GM23338 (cell line): ENCODE measurements at regions not wholly inside any gene's neighbourhood (a gene's known extent, or its start where the extent isn't known, plus 50 kb on each side); places are given as distances from the start of the nearest gene placed in this dataset.

ENCODE experiments used
- ATAC-seq: fragments of 200-7000 bp; cut with Tn5 transposase; 3 replicates; pipeline ENCODE4 v1.9.1; 2020
- DNase-seq: peaks from one replicate; pipeline ENCODE4 v3.0.0-alpha.2; 2015; ENCODE audit warnings: low spot score
- H2AFZ ChIP-seq: fragments of 200-600 bp; sonication (generic); 2 replicates; pipeline ENCODE4 v1.8.0; 2016; ENCODE audit warnings: antibody characterized with exemption, mild to moderate bottlenecking, moderate library complexity
- H3F3A ChIP-seq: fragments of 200-600 bp; sonication (generic); replicated peaks from 2 replicates; pipeline ENCODE4 v1.8.0; 2017; ENCODE audit warnings: antibody characterized with exemption, mixed run types, low read depth
- H3K27ac ChIP-seq: fragments of 200-600 bp; sonication (generic); 2 replicates; pipeline ENCODE4 v1.6.1; 2016; ENCODE audit warnings: low read depth
- H3K27me3 ChIP-seq: fragments of 200-600 bp; sonication (generic); 2 replicates; pipeline ENCODE4 v1.8.0; 2016; ENCODE audit warnings: mild to moderate bottlenecking, mixed run types, moderate library complexity; ENCODE audit not compliant: insufficient read depth
- H3K36me3 ChIP-seq: fragments of 200-600 bp; sonication (generic); 2 replicates; pipeline ENCODE4 v1.8.0; 2016; ENCODE audit warnings: mild to moderate bottlenecking; ENCODE audit not compliant: insufficient read depth
- H3K4me1 ChIP-seq: fragments of 200-600 bp; sonication (generic); 2 replicates; pipeline ENCODE4 v1.8.0; 2016; ENCODE audit warnings: mild to moderate bottlenecking, moderate library complexity; ENCODE audit not compliant: insufficient read depth
- H3K4me2 ChIP-seq: fragments of 200-600 bp; sonication (generic); 2 replicates; pipeline ENCODE4 v1.7.1; 2017; ENCODE audit warnings: mixed run types
- H3K4me3 ChIP-seq: fragments of 200-600 bp; sonication (generic); 2 replicates; pipeline ENCODE4 v1.6.1; 2016; ENCODE audit warnings: mixed run types
- H3K79me2 ChIP-seq: fragments of 200-600 bp; sonication (generic); replicated peaks from 2 replicates; pipeline ENCODE4 v1.8.0; 2017; ENCODE audit warnings: mild to moderate bottlenecking; ENCODE audit not compliant: insufficient read depth
- H3K9me2 ChIP-seq: fragments of 200-600 bp; sonication (generic); 2 replicates; pipeline ENCODE4 v1.8.0; 2017; ENCODE audit not compliant: insufficient read depth
- H4K20me1 ChIP-seq: fragments of 200-600 bp; sonication (generic); replicated peaks from 2 replicates; pipeline ENCODE4 v1.8.0; 2017; ENCODE audit warnings: mild to moderate bottlenecking; ENCODE audit not compliant: insufficient read depth
- H3K27ac Mint-ChIP-seq: 2 replicates; pipeline ENCODE4 v1.8.0; 2020; ENCODE audit warnings: inconsistent platforms, mild to moderate bottlenecking, moderate library complexity, mixed read lengths
- H3K27me3 Mint-ChIP-seq: 3 replicates; pipeline ENCODE4 v1.8.0; 2022; ENCODE audit warnings: low read depth, mild to moderate bottlenecking, moderate library complexity, mixed read lengths, inconsistent platforms; ENCODE audit not compliant: insufficient read depth, poor library complexity
- H3K36me3 Mint-ChIP-seq: 3 replicates; pipeline ENCODE4 v1.8.0; 2021; ENCODE audit warnings: low read depth, mild to moderate bottlenecking, inconsistent platforms, moderate library complexity, mixed read lengths
- H3K4me1 Mint-ChIP-seq: 3 replicates; pipeline ENCODE4 v1.8.0; 2020; ENCODE audit warnings: mild to moderate bottlenecking, inconsistent platforms, mixed read lengths
- H3K4me3 Mint-ChIP-seq: 3 replicates; pipeline ENCODE4 v1.8.0; 2021; ENCODE audit warnings: moderate library complexity, mild to moderate bottlenecking, inconsistent platforms, mixed read lengths
- H3K9me3 Mint-ChIP-seq: 3 replicates; pipeline ENCODE4 v1.8.0; 2020; ENCODE audit warnings: moderate library complexity, mild to moderate bottlenecking, inconsistent platforms, mixed read lengths
- CREB1 ChIP-seq: fragments of 250-450 bp; sonication (Bioruptor Pico); IDR thresholded peaks from 2 replicates; pipeline ENCODE4 v1.5.0; 2020; ENCODE audit warnings: low read depth, mild to moderate bottlenecking, moderate library complexity
- EZH2 ChIP-seq: fragments of 200-600 bp; sonication (generic); IDR thresholded peaks from one replicate; pipeline ENCODE4 v1.8.0; 2017; ENCODE audit warnings: antibody characterized with exemption, mild to moderate bottlenecking, low read depth; ENCODE audit not compliant: unreplicated experiment
- EZH2phosphoT487 ChIP-seq: fragments of 200-600 bp; sonication (generic); IDR thresholded peaks from one replicate; pipeline ENCODE4 v1.8.1; 2018; ENCODE audit warnings: antibody characterized with exemption; ENCODE audit not compliant: unreplicated experiment
- JUNB ChIP-seq: IDR thresholded peaks from one replicate; pipeline ENCODE4 v1.6.1; 2016; ENCODE audit warnings: antibody characterized with exemption; ENCODE audit not compliant: unreplicated experiment
- NANOG ChIP-seq: IDR thresholded peaks from 2 replicates; pipeline ENCODE4 v1.6.1; 2016; ENCODE audit warnings: antibody characterized with exemption, borderline replicate concordance
- POLR2AphosphoS5 ChIP-seq: IDR thresholded peaks from 2 replicates; pipeline ENCODE4 v1.6.1; 2016; ENCODE audit warnings: antibody characterized with exemption, low read depth
- STAT1 ChIP-seq: IDR thresholded peaks from one replicate; pipeline ENCODE4 v1.6.1; 2016; ENCODE audit warnings: antibody characterized with exemption; ENCODE audit not compliant: unreplicated experiment
- ZNF114 ChIP-seq: fragments of 250-450 bp; sonication (Bioruptor Pico); IDR thresholded peaks from 2 replicates; pipeline ENCODE4 v1.5.0; 2020; ENCODE audit warnings: mild to moderate bottlenecking, moderate library complexity
- ZNF331 ChIP-seq: fragments of 250-450 bp; sonication (Bioruptor Pico); IDR thresholded peaks from 2 replicates; pipeline ENCODE4 v1.5.0; 2020; ENCODE audit warnings: low read depth, mild to moderate bottlenecking, moderate library complexity
- TF ChIP-seq, protein P1 (sequence below): IDR thresholded peaks from 2 replicates; pipeline ENCODE4 v1.6.1; 2016; ENCODE audit warnings: antibody characterized with exemption
- TF ChIP-seq, protein P2 (sequence below): IDR thresholded peaks from one replicate; pipeline ENCODE4 v1.6.1; 2018; ENCODE audit warnings: antibody characterized with exemption; ENCODE audit not compliant: unreplicated experiment
- TF ChIP-seq, protein P3 (sequence below): fragments of 250-450 bp; sonication (Bioruptor Pico); IDR thresholded peaks from 2 replicates; pipeline ENCODE4 v1.5.0; 2020; ENCODE audit warnings: mild to moderate bottlenecking, moderate library complexity
- TF ChIP-seq, protein P4 (sequence below), 2 experiments: fragments of 200-600 bp in 1 of 2; sonication (generic) in 1 of 2; conservative IDR thresholded peaks; 2 replicates each; pipeline versions ENCODE4 v1.5.1 to v1.6.1; 2016 to 2017; ENCODE audit warnings: antibody characterized with exemption in 2 of 2, low read depth in 2 of 2, mild to moderate bottlenecking in 2 of 2, moderate library complexity in 1 of 2

DNA sequence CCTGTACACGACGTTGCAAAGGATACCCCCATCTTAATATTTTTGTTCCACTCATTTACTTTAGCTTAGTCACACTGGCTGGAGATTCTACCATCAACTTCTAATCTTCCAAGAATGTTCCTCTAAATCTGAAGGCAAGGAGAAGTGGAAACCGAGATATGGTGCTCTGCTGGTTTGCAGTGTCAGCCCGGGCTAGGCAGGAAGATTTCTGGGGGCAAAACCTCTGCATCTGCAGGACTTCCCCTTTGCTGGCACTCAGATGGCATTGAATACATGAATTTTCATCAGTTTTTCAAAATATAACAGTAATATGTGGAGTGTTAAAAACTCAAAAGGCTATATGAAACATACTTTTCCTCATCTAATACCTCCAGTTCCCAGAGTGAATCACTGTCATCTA is 240.4 kb downstream of the RPLP1 start:
- peaks cover 3% of the 10 kb centered on the region for H3K27me3 Mint-ChIP-seq
- Histone ChIP-seq H2AFZ (no peak overlapping the region), H3F3A (no peaks in the 10 kb centered on the region), H3K9me2 (0 out of 2 replicates have a peak, but pooled peaks cover 6% of the 10 kb centered on the region), H3K27me3 (no peaks in the 10 kb centered on the region), H4K20me1 (no peaks in the 10 kb centered on the region), H3K36me3 (no peaks in the 10 kb centered on the region), H3K27ac (no peak overlapping the region), H3K4me1 (no peaks in the 10 kb centered on the region), H3K79me2 (no peaks in the 10 kb centered on the region), H3K4me3 (no peak overlapping the region), H3K4me2 (no peak overlapping the region)
- peaks cover 5% of the 10 kb centered on the region; the same call in 2 of the 3 replicates for H3K36me3 Mint-ChIP-seq
- ATAC-seq (no peak), DNase-seq (no peak)
- no peak overlapping the region for H3K4me3 Mint-ChIP-seq
- no peak overlapping the region for H3K27ac Mint-ChIP-seq
- TF ChIP-seq POLR2AphosphoS5 (no peak), NANOG (no peak), JUNB (no peak), ZNF114 (CRISPR knock-in tag) (no peak), EZH2phosphoT487 (no peak), EZH2 (no peak), ZNF331 (CRISPR knock-in tag) (no peak), STAT1 (no peak), CREB1 (CRISPR knock-in tag) (no peak)
- TF ChIP-seq, protein P1, sequence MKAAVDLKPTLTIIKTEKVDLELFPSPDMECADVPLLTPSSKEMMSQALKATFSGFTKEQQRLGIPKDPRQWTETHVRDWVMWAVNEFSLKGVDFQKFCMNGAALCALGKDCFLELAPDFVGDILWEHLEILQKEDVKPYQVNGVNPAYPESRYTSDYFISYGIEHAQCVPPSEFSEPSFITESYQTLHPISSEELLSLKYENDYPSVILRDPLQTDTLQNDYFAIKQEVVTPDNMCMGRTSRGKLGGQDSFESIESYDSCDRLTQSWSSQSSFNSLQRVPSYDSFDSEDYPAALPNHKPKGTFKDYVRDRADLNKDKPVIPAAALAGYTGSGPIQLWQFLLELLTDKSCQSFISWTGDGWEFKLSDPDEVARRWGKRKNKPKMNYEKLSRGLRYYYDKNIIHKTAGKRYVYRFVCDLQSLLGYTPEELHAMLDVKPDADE, result no peak
- TF ChIP-seq, protein P2, sequence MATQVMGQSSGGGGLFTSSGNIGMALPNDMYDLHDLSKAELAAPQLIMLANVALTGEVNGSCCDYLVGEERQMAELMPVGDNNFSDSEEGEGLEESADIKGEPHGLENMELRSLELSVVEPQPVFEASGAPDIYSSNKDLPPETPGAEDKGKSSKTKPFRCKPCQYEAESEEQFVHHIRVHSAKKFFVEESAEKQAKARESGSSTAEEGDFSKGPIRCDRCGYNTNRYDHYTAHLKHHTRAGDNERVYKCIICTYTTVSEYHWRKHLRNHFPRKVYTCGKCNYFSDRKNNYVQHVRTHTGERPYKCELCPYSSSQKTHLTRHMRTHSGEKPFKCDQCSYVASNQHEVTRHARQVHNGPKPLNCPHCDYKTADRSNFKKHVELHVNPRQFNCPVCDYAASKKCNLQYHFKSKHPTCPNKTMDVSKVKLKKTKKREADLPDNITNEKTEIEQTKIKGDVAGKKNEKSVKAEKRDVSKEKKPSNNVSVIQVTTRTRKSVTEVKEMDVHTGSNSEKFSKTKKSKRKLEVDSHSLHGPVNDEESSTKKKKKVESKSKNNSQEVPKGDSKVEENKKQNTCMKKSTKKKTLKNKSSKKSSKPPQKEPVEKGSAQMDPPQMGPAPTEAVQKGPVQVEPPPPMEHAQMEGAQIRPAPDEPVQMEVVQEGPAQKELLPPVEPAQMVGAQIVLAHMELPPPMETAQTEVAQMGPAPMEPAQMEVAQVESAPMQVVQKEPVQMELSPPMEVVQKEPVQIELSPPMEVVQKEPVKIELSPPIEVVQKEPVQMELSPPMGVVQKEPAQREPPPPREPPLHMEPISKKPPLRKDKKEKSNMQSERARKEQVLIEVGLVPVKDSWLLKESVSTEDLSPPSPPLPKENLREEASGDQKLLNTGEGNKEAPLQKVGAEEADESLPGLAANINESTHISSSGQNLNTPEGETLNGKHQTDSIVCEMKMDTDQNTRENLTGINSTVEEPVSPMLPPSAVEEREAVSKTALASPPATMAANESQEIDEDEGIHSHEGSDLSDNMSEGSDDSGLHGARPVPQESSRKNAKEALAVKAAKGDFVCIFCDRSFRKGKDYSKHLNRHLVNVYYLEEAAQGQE, result no peak
- TF ChIP-seq, protein P3, sequence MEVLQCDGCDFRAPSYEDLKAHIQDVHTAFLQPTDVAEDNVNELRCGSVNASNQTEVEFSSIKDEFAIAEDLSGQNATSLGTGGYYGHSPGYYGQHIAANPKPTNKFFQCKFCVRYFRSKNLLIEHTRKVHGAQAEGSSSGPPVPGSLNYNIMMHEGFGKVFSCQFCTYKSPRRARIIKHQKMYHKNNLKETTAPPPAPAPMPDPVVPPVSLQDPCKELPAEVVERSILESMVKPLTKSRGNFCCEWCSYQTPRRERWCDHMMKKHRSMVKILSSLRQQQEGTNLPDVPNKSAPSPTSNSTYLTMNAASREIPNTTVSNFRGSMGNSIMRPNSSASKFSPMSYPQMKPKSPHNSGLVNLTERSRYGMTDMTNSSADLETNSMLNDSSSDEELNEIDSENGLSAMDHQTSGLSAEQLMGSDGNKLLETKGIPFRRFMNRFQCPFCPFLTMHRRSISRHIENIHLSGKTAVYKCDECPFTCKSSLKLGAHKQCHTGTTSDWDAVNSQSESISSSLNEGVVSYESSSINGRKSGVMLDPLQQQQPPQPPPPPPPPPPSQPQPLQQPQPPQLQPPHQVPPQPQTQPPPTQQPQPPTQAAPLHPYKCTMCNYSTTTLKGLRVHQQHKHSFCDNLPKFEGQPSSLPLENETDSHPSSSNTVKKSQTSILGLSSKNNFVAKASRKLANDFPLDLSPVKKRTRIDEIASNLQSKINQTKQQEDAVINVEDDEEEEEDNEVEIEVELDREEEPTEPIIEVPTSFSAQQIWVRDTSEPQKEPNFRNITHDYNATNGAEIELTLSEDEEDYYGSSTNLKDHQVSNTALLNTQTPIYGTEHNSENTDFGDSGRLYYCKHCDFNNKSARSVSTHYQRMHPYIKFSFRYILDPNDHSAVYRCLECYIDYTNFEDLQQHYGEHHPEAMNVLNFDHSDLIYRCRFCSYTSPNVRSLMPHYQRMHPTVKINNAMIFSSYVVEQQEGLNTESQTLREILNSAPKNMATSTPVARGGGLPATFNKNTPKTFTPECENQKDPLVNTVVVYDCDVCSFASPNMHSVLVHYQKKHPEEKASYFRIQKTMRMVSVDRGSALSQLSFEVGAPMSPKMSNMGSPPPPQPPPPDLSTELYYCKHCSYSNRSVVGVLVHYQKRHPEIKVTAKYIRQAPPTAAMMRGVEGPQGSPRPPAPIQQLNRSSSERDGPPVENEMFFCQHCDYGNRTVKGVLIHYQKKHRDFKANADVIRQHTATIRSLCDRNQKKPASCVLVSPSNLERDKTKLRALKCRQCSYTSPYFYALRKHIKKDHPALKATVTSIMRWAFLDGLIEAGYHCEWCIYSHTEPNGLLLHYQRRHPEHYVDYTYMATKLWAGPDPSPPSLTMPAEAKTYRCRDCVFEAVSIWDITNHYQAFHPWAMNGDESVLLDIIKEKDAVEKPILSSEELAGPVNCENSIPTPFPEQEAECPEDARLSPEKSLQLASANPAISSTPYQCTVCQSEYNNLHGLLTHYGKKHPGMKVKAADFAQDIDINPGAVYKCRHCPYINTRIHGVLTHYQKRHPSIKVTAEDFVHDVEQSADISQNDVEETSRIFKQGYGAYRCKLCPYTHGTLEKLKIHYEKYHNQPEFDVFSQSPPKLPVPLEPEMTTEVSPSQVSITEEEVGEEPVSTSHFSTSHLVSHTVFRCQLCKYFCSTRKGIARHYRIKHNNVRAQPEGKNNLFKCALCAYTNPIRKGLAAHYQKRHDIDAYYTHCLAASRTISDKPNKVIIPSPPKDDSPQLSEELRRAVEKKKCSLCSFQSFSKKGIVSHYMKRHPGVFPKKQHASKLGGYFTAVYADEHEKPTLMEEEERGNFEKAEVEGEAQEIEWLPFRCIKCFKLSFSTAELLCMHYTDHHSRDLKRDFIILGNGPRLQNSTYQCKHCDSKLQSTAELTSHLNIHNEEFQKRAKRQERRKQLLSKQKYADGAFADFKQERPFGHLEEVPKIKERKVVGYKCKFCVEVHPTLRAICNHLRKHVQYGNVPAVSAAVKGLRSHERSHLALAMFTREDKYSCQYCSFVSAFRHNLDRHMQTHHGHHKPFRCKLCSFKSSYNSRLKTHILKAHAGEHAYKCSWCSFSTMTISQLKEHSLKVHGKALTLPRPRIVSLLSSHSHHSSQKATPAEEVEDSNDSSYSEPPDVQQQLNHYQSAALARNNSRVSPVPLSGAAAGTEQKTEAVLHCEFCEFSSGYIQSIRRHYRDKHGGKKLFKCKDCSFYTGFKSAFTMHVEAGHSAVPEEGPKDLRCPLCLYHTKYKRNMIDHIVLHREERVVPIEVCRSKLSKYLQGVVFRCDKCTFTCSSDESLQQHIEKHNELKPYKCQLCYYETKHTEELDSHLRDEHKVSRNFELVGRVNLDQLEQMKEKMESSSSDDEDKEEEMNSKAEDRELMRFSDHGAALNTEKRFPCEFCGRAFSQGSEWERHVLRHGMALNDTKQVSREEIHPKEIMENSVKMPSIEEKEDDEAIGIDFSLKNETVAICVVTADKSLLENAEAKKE (CRISPR knock-in tag), result no peak
- TF ChIP-seq, protein P4, sequence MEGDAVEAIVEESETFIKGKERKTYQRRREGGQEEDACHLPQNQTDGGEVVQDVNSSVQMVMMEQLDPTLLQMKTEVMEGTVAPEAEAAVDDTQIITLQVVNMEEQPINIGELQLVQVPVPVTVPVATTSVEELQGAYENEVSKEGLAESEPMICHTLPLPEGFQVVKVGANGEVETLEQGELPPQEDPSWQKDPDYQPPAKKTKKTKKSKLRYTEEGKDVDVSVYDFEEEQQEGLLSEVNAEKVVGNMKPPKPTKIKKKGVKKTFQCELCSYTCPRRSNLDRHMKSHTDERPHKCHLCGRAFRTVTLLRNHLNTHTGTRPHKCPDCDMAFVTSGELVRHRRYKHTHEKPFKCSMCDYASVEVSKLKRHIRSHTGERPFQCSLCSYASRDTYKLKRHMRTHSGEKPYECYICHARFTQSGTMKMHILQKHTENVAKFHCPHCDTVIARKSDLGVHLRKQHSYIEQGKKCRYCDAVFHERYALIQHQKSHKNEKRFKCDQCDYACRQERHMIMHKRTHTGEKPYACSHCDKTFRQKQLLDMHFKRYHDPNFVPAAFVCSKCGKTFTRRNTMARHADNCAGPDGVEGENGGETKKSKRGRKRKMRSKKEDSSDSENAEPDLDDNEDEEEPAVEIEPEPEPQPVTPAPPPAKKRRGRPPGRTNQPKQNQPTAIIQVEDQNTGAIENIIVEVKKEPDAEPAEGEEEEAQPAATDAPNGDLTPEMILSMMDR (conservative IDR thresholded peaks at IDR 0.05; ENCODE audit: low read depth in 2 of 2), result no peak
- peaks cover 4% of the 10 kb centered on the region; the same call in 1 of the 3 replicates for H3K4me1 Mint-ChIP-seq
- H3K9me3 Mint-ChIP-seq, result peaks cover 21% of the 10 kb centered on the region
